HK-2 (cell line): ENCODE measurements at regions not wholly inside any gene's neighbourhood (a gene's known extent, or its start where the extent isn't known, plus 50 kb on each side); places are given as distances from the start of the nearest gene placed in this dataset.

Experiments used
- DNase-seq: peaks from one replicate; pipeline ENCODE4 v3.0.0-alpha.2; 2018; ENCODE audit not compliant: unreplicated experiment

DNA sequence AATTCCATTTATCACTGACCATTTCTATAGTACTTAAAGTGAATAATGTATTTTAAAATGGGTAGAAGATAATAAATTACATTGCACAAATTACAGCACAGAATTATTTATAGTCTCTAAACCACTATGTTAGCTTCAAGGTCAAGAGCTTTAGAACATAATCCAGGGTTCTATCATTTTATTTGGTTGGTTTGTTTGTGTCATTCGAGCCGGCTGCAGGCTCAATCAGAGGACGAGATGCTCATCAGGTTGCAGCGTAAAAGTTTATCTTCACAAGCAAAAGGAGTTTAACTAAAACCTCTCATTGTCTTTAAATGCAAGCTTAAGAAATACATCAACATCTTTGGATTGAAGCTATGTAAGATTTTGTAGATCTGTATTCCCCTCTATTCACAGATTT is 523.8 kb downstream of the EFNA5 start:
- no peak for DNase-seq

DNA sequence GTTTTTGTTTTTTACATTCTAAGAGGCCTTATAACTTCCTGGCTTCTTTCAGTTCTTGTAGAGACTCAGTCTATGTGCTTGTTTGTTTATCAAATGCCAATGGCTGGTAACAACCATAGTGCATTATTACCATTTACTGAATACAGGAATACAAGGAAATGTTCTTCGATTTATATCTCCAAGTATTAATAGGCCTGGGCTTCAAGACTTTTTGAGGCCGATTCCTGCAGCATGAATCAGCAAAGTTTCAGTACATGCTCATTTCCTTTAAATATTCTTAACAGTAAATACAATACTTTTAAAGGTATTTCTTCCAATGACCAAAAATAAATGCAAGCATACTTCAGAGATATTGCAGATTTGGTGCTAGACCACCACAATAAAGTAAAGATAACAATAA is 535.3 kb downstream of the EFNA5 start:
- DNase-seq, result no peak

DNA sequence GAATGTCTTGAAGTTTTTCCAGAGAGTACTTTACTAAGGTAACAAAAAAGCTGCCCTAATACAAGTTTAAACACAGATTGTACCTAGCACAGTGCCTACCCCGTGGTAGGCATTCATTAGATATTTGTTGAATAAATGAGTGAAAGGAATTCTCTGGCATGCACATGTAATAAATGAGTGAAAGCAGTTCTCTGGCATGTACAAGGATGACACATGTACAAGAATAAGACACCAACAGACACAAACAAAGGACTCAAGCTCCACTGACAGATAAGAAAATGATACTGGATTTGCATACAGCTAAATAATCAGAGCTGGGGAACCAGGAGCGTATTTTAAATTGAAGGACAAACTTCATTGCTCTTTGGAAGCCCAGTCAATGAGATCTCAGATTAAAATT is 535.8 kb downstream of the EFNA5 start:
- DNase-seq, result no peak

DNA sequence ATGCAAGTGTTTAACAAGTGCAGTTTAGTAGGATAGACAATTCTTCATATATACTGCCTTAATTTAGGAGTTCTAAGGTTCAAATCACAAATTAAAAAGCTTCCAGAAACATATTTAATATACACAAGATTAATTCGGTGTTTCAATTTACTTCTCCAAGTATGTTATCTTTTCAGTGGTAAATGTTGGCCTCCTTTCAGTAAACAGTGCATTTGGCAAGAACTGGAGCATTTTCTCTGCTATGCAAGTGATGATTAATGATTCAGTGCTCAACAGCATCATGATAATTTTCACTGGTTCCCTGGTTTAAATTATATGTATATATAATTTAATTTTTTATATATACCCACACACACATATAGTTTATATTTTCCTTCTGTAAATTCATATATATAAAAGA is 541.7 kb downstream of the EFNA5 start:
- no peak for DNase-seq

DNA sequence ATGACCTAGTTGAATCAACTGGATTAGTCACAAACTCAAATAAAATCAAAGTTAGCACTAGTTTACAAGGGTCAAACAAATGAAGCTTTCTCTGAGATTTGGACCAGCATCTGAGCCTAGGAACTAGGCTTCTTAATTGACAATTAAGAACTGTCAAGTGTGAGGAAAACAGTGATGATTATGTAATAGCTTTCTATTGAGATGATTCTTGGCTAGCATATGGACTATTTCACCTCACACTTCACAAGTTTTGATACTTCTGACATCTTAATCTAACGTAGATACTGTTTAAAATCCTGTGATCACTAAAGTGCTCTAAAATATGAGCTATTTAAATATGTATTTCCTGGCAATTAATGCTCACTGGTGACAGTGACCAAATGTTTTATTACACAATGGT is 542.9 kb downstream of the EFNA5 start:
- no peak for DNase-seq

DNA sequence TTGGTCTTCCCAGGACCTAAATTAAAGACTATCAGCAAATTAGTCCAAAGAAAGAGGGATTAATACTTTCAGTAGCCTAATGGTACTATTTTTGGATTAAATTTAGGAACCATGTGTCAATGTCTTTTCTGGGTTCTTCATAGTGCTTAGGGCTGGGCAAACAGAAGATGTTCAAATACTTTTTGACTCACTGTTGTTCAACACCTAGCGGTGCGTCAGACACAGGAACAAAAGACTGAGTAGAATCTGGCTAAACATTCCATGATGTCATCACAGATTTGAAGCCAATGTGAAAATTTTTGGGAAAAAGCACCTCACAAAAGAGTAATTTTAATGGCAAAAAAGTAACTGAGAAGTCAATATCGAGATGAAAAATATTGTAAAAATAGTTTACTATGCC is 544.4 kb downstream of the EFNA5 start:
- DNase-seq, result no peak

DNA sequence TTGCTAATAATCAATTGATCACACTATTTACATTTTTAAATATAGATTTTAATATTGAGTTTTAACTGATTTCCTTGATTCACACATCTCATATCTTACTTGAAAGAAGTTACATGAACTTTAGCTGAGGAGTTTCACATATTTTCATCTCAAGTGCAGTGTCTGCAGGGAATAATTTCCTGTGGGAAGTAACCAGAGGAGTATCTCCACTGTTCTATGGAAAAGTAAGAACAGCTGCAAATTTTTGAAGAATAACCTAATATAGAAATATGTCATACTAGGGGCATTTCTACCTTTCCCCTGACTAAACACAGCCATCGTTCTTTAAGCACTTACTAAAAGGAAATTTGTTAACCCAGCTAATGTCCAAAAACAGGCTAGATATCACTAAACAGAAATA is 546.4 kb downstream of the EFNA5 start:
- DNase-seq, result no peak

DNA sequence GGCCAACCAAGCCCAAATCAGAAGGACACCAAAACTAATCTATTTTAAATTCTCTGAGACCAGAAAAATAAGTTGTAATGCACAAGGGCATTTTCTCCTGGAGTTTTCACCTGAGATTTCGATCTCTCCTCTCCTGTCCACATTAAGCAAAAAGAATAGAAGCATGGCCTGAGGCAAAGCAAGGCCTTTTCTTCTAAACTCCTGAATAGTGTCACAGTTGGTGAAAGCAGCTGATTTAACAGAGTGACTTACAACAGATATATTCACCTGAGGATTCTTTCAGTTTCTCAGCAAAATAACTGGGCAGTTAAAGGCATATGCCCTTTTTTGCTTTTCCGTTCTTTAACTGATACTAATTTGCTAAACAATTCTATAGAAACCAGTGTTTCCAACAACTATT is 547.7 kb downstream of the EFNA5 start:
- DNase-seq, result no peak

DNA sequence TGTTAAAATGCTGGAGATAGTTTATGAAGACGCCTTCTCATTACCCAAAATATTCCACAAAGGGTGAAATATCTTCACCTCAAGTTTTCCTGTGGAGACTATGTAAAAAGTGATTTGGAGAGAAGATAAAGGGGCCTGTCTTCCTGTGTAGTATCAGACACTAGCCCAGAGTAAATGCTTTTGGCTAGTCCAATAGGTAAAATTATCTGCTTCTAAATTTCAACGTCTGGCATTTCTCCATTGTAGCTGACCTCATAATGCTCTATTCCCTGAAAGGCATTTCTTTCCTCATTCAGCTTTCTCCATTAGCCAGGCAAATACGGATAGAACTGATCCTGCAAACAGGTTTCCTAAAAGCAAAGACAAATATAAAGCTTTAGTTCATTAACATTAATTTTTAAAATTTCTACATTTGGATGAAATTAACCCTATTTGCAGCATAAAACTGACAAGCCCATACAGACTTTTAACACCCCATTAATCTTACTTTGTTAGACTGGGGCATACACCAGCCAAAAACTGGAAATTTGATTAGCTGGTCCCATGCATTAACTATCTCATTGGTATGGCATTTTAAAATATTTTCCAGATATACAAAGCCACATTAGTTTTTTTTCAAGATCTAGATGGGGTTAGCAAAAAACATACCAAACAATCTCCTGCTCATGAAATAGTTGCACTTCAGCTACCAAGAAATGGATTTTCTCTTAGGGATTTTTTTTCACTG is 548.8 kb downstream of the EFNA5 start:
- DNase-seq, result no peak

DNA sequence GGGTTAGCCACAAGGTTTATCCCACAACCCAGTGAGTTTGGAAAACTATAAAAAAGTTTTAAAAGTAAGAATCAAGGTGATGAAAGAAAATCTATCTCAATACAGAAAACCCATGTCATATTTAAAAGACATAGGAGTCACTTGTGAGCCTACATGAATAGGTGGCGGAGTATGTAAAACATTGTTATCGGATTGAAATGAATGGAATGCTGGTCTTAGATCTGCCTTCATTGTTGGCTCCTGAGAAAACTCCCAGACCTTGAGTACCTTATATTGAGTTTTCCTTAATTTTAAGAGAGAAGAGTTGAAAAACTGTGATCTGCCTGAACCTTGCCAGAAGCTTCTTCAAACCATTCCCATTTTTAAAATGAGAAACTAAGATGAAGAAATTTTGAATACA is 551.1 kb downstream of the EFNA5 start:
- no peak for DNase-seq

DNA sequence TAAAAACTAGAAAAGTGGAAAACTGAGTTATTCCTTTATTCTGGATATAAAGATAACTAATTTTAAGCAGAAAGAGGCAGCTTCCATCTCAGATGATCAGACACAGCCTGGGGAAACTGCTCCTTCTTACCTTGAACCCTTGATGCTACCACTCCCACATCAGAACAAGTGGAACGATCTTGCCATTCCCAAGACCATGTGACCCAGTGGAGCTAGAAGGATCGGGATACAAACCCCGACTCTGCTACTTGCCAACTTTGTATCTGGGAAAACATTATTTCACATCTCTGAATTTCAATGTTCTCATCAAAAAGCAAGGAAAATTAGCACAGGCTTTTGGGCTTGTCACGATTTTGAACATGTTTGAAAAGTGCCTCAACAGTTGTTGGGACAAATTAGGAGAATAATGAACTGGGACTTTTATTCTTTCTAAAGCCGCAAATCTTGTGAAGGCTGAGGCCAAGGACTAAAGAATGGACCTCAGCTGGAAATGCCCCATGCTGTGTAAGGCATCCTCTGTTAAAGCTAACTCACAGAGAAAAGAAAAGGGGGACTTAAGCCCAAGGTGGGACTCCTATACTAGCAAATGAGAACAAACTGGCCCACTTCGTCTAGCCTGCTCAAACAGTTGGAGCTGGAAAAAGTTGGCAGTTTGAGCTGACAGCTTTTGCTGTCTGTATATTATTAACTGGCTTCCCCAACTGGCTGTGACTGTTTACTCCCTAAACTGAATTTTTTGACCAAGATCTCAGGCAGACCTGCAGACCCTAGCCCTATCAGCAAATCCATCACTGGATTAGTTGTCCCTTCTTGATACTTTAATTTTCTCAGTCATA is 552.3 kb downstream of the EFNA5 start:
- DNase-seq, result no peak

DNA sequence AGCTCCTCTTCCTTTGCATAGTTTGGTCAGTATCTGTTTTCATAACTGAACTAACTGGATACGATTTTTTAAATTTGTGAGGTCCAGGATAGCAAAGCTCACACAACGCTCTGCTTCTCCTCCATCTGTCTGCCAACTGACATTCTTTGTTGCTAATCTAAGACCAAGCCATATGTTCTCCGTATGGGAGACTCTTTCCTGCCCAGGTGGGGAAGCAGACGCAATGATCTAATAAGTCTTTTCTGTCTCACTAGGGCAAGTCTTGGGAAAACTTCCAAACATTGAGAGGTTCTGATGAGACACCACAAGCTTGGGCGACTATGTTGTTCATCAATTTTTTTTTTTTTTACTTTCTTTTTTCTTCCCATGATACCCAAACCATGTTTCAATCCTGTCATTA is 558.5 kb downstream of the EFNA5 start:
- no peak for DNase-seq

DNA sequence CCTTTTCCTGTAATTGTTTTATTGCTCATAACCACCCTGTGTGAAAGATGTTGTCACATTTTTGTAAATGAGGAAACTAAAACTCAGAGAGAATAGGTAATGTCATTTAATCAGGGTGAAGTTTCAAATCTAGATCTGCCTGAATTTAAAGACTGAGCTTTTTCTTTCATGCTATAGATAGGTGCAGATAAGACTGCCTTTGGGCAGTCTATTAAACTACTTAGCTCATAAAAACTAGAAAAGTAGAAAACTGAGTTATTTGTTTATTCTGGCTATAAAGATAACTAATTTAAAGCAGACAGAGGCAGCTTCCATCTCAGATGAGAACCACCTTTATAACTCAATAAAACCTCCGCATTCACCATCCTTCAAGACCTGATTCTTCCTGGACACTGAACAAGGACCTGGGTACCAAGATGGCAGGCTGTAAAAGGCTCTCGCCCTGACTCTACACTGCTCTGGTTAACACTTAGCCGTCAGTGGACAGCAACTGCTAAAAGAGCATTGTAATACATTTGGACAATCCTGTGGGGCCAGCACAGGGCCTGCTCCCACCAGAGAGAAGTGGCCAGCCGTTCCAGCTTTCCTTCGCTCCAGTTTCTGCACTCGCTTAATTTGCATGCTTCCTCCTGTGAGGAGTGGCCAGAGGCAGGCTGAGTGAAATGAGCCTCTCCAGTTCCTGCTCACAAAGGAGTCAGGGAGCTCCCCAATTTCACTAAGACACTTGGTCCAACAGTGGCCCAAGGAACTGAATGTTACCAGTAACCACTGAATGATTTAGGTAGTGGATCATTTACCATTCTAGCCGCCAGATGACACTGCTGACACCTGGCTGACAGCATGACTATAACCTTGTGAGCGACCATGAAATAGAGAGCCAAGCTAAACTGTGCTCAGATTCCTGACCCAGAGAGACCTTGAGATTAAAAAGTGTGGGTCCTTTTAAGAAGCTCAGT is 566.4 kb downstream of the EFNA5 start:
- DNase-seq, result peak; percentile 32

DNA sequence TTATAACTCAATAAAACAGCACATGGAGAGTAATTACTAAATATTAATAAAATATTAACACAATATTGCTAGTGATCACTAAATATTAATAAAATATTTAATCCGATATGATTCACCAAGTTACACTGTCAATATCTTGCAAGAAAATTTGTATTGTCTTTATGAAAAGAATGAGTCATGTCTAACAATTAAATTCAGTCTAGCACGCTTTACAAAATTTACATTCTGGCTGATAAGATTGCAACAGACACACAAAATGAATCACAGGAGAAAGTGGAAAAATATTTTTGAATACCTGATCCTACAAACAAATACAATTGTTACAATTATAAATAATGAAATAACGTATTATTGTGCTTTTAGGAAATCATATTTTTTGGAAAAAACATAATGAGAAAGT is 567.2 kb downstream of the EFNA5 start:
- no peak for DNase-seq

DNA sequence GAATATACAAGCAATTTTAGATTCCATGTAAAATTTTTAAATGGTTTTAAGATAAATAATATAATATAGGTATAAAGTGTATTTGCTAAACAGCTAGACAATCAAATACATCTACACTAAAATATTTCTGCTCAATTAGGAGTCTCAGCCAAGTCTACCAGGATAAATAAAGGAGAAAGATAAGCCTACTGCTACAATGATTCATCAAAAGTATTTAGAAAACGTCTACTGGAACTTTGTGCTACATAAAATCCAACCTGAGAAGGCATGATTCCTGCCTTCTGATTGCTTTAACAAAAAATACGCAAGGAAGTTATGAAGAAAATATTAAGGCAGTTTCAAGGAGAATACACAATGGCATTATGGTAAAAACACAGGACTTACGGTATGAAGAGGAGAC is 570.6 kb downstream of the EFNA5 start:
- no peak for DNase-seq

DNA sequence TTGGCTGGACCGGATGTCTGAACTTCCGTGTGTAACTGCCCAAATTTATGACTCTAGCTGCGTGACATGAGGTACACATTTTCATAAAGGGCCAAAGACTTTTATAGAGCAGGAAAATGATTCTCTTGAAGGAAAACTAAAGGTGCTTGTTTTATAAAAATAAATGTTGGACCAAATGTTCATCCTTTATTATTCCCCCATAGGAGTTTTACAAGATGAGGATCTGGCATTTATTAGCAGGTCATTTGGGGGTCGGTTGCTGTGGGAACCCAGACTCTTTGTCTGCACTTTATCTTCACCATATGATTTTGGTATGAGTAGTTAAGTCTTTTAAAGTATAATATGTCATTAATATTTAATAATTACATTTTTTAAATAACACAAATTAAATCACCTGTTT is 571.2 kb downstream of the EFNA5 start:
- DNase-seq, result no peak

DNA sequence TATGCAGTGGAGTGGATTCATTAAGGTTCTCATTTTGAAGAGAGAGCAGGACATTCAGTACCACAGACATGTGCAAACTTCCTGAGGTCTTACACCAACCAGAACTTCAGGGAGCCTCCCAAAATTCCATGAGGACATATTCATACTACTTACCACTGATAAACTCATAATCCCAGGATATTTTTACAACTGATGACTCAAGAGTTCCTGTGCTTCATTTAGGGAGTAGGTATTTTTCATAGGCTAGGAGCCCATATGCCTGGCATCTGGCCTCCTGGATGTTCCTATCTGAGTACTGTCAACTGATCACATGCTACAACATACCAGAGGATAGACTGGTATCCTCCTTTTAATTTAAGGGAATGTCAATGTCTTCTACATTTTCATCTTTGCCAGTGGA is 578.0 kb downstream of the EFNA5 start:
- DNase-seq, result no peak

DNA sequence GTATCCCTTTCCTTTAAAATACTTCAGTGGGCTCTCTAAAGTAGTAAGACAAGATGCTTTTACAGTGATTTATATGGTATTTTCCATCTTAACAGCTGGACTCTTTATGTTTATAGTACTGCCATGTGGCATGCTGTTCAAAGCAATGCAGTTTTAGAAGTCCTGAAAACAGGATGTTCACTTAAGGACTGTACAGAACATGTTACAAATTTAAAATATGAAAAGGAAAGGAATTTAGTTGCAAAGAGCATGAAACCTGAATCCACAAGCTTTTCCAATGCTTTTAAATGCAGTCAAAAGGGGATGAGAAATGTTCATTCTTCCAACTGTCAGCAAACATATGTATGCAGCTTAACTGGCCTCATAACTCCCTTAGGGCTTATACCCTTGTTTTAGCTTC is 580.2 kb downstream of the EFNA5 start:
- DNase-seq, result no peak

DNA sequence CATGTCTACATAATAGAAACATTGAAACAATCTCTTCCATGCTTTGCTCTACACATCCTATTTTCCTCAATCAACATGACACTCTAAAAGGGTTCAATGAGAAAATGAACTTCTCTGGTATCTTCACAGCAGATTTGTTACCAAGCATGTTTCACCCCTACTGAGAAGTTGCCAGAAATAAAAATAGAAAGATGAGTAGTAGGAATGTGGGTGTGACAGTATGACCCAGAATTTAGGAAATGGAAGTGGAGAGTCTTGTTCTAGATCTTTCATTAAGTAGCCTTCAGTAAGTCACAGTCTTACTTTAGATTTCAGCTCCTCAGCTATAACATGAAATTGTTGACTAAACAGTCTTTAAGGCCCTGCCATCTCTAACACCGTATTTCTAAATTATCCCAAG is 581.8 kb downstream of the EFNA5 start:
- no peak for DNase-seq

DNA sequence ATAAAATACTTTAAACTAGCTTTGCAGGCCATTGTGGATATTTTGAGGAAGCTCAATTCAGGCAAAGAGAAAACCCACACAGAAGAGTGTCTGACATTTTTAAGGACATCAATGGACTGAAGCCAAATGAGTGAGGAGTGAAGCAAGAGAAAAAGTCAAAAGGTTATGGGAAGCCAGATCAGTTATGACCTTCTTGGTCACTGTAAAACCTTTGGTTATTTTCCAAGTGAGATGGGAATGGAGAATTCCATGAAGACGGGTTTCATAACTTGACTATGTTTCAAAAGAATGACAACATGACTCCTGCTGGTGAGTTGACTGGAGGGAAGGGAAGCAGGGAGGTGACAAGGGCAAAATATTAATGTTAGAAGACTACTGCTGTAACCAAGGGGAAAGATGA is 585.2 kb downstream of the EFNA5 start:
- no peak for DNase-seq

DNA sequence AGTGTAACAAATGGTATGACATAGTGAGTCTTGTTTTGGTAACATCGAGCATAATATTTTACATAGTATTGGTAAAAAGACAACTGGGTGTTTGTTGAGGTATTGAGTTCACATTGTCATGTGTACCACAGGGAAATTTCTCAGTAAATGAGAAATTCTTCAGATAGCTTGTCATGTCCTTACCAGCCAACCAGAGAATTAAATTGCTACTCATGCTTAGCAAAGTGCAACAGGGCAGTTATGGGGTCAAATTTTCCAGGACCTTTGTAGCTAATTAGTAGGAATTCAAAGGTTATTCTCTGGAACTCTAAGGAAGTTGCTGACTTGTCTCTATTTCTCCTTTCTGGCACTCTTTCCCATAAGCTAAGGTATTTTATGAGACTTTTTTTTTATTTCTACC is 595.7 kb downstream of the EFNA5 start:
- DNase-seq, result peak; percentile 3

DNA sequence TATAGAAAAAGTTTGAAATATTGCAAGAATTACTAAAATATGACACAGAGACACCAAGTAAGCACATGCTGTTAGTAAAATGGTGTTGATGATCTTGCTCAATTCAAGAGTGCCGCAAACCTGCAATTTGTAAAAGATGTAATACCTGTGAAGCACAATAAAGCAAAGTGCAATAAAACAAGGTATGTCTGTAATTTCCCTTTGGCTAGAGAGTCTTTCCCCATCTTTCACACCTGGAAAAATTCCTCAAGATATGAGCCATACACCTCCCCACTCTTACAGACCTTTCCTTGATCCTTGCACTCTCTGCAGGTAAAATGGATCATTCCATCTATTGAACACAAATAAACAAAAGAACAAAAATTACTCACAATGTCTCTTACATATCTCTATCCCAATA is 597.8 kb downstream of the EFNA5 start:
- DNase-seq, result no peak
